Thyroid gland (tissue), 4 donors: ENCODE measurements at regions not wholly inside any gene's neighbourhood (a gene's known extent, or its start where the extent isn't known, plus 50 kb on each side); places are given as distances from the start of the nearest gene placed in this dataset.

Source experiments
- POLR2A ChIP-seq, 2 donors: fragments of 450-650 bp; IDR thresholded peaks; one replicate each; pipeline ENCODE4 v1.6.1; 2017; ENCODE audit warnings: antibody characterized with exemption in 2 of 2, mild to moderate bottlenecking in 2 of 2, moderate library complexity in 1 of 2
- TF ChIP-seq, protein P1 (sequence below), 6 experiments: fragments of 200-600 bp in 3 of 6; fragments of 450-650 bp in 3 of 6; sonication (generic) in 3 of 6; IDR thresholded peaks; one replicate each; pipeline ENCODE4 v1.5.1; 2016 to 2019; ENCODE audit warnings: antibody characterized with exemption in 6 of 6, mild to moderate bottlenecking in 2 of 6, inconsistent platforms in 1 of 6, moderate library complexity in 1 of 6

DNA sequence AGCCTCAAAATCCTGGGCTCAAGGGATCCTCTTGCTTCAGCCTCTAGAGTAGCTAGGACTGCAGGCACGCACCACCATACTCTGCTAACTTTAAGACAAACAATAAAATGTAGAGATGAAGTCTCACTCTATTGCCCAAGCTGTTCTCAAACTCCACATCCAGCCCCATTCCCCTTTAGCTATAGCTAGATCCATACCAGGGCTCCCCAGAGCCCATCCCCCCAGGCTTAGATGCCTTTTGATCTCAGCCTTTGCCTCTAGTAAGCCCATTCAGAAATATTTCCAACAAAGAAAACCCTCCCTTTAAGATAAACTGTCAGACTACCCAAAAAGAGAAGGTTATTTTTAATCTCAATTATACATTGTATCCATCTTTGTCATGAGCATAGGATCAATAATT, 325.4 kb downstream of the CHRM3 start:
- TF ChIP-seq, protein P1, sequence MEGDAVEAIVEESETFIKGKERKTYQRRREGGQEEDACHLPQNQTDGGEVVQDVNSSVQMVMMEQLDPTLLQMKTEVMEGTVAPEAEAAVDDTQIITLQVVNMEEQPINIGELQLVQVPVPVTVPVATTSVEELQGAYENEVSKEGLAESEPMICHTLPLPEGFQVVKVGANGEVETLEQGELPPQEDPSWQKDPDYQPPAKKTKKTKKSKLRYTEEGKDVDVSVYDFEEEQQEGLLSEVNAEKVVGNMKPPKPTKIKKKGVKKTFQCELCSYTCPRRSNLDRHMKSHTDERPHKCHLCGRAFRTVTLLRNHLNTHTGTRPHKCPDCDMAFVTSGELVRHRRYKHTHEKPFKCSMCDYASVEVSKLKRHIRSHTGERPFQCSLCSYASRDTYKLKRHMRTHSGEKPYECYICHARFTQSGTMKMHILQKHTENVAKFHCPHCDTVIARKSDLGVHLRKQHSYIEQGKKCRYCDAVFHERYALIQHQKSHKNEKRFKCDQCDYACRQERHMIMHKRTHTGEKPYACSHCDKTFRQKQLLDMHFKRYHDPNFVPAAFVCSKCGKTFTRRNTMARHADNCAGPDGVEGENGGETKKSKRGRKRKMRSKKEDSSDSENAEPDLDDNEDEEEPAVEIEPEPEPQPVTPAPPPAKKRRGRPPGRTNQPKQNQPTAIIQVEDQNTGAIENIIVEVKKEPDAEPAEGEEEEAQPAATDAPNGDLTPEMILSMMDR (IDR thresholded peaks at IDR 0.05) = no peak
- TF ChIP-seq POLR2A (IDR thresholded peaks at IDR 0.05) = no peak
